Astrocyte (in vitro differentiated cells and primary cell): ENCODE measurements at regions not wholly inside any gene's neighbourhood (a gene's known extent, or its start where the extent isn't known, plus 50 kb on each side); places are given as distances from the start of the nearest gene placed in this dataset.

Experiments used
- DNase-seq: peaks from one replicate; pipeline ENCODE4 v3.0.0-alpha.2; 2010; ENCODE audit warnings: low read depth
- FAIRE-seq: peaks from 2 replicates; lab custom pipeline; 2011; peaks lifted over from hg19 to GRCh38; lab: Jason Lieb, UNC
- H2AFZ ChIP-seq: 2 replicates; pipeline ENCODE4 v1.6.0; 2012; ENCODE audit warnings: low read depth, low read length, inconsistent platforms
- H3K27ac ChIP-seq: 2 replicates; pipeline ENCODE4 v1.5.1; 2011; ENCODE audit warnings: low read depth, low read length, inconsistent platforms
- H3K27me3 ChIP-seq: 2 replicates; pipeline ENCODE4 v1.6.0; 2011; ENCODE audit warnings: low read length, inconsistent platforms; ENCODE audit not compliant: insufficient read depth
- H3K36me3 ChIP-seq: 2 replicates; pipeline ENCODE4 v1.5.1; 2011; ENCODE audit warnings: low read length, inconsistent platforms; ENCODE audit not compliant: insufficient read depth
- H3K4me1 ChIP-seq: 2 replicates; pipeline ENCODE4 v1.5.1; 2011; ENCODE audit warnings: low read length, inconsistent platforms; ENCODE audit not compliant: insufficient read depth
- H3K4me2 ChIP-seq: 2 replicates; pipeline ENCODE4 v1.6.0; 2012; ENCODE audit warnings: low read length, inconsistent platforms
- H3K4me3 ChIP-seq: 2 replicates; pipeline ENCODE4 v1.5.1; 2011; ENCODE audit warnings: low read depth, mild to moderate bottlenecking, low read length, inconsistent platforms; ENCODE audit not compliant: insufficient read depth
- H3K79me2 ChIP-seq: 2 replicates; pipeline ENCODE4 v1.6.0; 2012; ENCODE audit warnings: mild to moderate bottlenecking, low read length, inconsistent platforms; ENCODE audit not compliant: insufficient read depth
- H3K9ac ChIP-seq: 2 replicates; pipeline ENCODE4 v1.6.0; 2012; ENCODE audit warnings: mild to moderate bottlenecking, low read length, inconsistent platforms
- H3K9me3 ChIP-seq: 2 replicates; pipeline ENCODE4 v1.5.1; 2012; ENCODE audit warnings: low read depth, mild to moderate bottlenecking, low read length, inconsistent platforms; ENCODE audit not compliant: insufficient read depth
- H4K20me1 ChIP-seq: 2 replicates; pipeline ENCODE4 v1.6.0; 2012; ENCODE audit warnings: low read length, inconsistent platforms; ENCODE audit not compliant: insufficient read depth
- H3K27ac Mint-ChIP-seq: one replicate; pipeline ENCODE4 v1.8.0; 2021; ENCODE audit warnings: mild to moderate bottlenecking, mixed read lengths; ENCODE audit not compliant: unreplicated experiment
- H3K27me3 Mint-ChIP-seq: one replicate; pipeline ENCODE4 v1.8.0; 2021; ENCODE audit warnings: low read depth, mixed read lengths; ENCODE audit not compliant: unreplicated experiment
- H3K36me3 Mint-ChIP-seq: one replicate; pipeline ENCODE4 v1.8.0; 2021; ENCODE audit warnings: low read depth, mixed read lengths; ENCODE audit not compliant: unreplicated experiment
- H3K4me1 Mint-ChIP-seq: one replicate; pipeline ENCODE4 v1.8.0; 2021; ENCODE audit warnings: low read depth, mixed read lengths; ENCODE audit not compliant: unreplicated experiment
- H3K4me3 Mint-ChIP-seq: one replicate; pipeline ENCODE4 v1.8.0; 2021; ENCODE audit warnings: mild to moderate bottlenecking, moderate library complexity, mixed read lengths; ENCODE audit not compliant: unreplicated experiment
- H3K9me3 Mint-ChIP-seq: one replicate; pipeline ENCODE4 v1.8.0; 2021; ENCODE audit warnings: mild to moderate bottlenecking, mixed read lengths; ENCODE audit not compliant: unreplicated experiment
- EZH2 ChIP-seq: IDR thresholded peaks from 2 replicates; pipeline ENCODE4 v1.6.1; 2012; ENCODE audit warnings: mild to moderate bottlenecking, low read length, inconsistent platforms; ENCODE audit not compliant: insufficient read depth
- TF ChIP-seq, protein P1 (sequence below): IDR thresholded peaks from 2 replicates; pipeline ENCODE4 v1.5.1; 2011; ENCODE audit warnings: low read depth, mild to moderate bottlenecking, inconsistent platforms, low read length, moderate library complexity; ENCODE audit not compliant: insufficient read depth

DNA sequence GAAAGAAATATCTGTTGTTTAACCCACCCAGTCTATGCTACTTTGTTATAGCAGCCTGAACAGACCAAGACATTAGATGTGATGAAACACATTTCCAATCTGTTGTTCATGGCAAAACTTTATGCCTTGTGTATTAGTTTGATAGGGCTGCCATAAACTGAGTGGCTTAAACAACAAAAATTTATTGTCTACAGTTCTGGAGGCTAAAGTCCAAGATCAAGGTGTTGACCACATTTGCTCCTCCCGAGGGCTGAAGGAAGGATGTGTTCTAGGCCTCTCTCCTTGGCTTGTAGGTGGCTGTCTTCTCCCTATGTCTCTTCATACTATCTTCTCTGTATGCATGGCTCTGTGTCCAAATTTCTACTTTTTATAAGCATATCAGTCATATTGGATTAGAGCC, 94.1 kb upstream of the HIVEP3 start:
- no peak overlapping the region for H3K4me3 Mint-ChIP-seq
- no peak overlapping the region for H3K27ac Mint-ChIP-seq
- Histone ChIP-seq H3K79me2 (peaks cover 20% of the 10 kb centered on the region), H3K9ac (no peak overlapping the region), H2AFZ (no peak overlapping the region), H4K20me1 (peaks cover 22% of the 10 kb centered on the region), H3K27me3 (no peaks in the 10 kb centered on the region), H3K4me3 (no peak overlapping the region), H3K9me3 (no peaks in the 10 kb centered on the region), H3K27ac (no peak overlapping the region), H3K4me2 (no peak overlapping the region), H3K4me1 (no peaks in the 10 kb centered on the region), H3K36me3 (no peaks in the 10 kb centered on the region)
- H3K27me3 Mint-ChIP-seq: peaks cover 19% of the 10 kb centered on the region
- H3K4me1 Mint-ChIP-seq: no peaks in the 10 kb centered on the region
- FAIRE-seq: no peak
- DNase-seq: no peak
- TF ChIP-seq EZH2: no peak
- TF ChIP-seq, protein P1, sequence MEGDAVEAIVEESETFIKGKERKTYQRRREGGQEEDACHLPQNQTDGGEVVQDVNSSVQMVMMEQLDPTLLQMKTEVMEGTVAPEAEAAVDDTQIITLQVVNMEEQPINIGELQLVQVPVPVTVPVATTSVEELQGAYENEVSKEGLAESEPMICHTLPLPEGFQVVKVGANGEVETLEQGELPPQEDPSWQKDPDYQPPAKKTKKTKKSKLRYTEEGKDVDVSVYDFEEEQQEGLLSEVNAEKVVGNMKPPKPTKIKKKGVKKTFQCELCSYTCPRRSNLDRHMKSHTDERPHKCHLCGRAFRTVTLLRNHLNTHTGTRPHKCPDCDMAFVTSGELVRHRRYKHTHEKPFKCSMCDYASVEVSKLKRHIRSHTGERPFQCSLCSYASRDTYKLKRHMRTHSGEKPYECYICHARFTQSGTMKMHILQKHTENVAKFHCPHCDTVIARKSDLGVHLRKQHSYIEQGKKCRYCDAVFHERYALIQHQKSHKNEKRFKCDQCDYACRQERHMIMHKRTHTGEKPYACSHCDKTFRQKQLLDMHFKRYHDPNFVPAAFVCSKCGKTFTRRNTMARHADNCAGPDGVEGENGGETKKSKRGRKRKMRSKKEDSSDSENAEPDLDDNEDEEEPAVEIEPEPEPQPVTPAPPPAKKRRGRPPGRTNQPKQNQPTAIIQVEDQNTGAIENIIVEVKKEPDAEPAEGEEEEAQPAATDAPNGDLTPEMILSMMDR: no peak
- peaks cover 9% of the 10 kb centered on the region for H3K9me3 Mint-ChIP-seq
- no peaks in the 10 kb centered on the region for H3K36me3 Mint-ChIP-seq

- peaks cover 17% of the 10 kb centered on the region for H4K20me1 ChIP-seq
- H3K4me3 ChIP-seq: no peak overlapping the region
- peaks cover 19% of the 10 kb centered on the region for H3K27me3 Mint-ChIP-seq
- H3K27ac ChIP-seq: no peak overlapping the region
- H3K9ac ChIP-seq: no peak overlapping the region
- no peak overlapping the region for H3K27ac Mint-ChIP-seq
- DNase-seq: no peak
- no peaks in the 10 kb centered on the region for H3K4me1 ChIP-seq
- H3K27me3 ChIP-seq: no peaks in the 10 kb centered on the region
- no peaks in the 10 kb centered on the region for H3K4me1 Mint-ChIP-seq
- peaks cover 15% of the 10 kb centered on the region for H3K79me2 ChIP-seq
- no peak overlapping the region for H2AFZ ChIP-seq
- H3K4me3 Mint-ChIP-seq: no peak overlapping the region
- H3K9me3 ChIP-seq: no peaks in the 10 kb centered on the region
- TF ChIP-seq EZH2: no peak
- TF ChIP-seq, protein P1: no peak
- H3K9me3 Mint-ChIP-seq: peaks cover 9% of the 10 kb centered on the region
- no peak overlapping the region for H3K4me2 ChIP-seq
- no peaks in the 10 kb centered on the region for H3K36me3 Mint-ChIP-seq
- H3K36me3 ChIP-seq: no peaks in the 10 kb centered on the region
- FAIRE-seq: no peak
These were observed 91.7 kb upstream of the HIVEP3 start for GRCh38 chr1:42010381-42010780.

GRCh38 chr1:42008264-42008663, 89.5 kb upstream of the HIVEP3 start:
- Mint-ChIP-seq H3K36me3 (no peaks in the 10 kb centered on the region), H3K4me3 (no peak overlapping the region), H3K9me3 (no peaks in the 10 kb centered on the region), H3K4me1 (no peaks in the 10 kb centered on the region), H3K27me3 (peaks cover 21% of the 10 kb centered on the region), H3K27ac (no peak overlapping the region)
- H3K4me2 ChIP-seq: no peak overlapping the region
- H3K27ac ChIP-seq: no peak overlapping the region
- H3K9me3 ChIP-seq: no peaks in the 10 kb centered on the region
- H3K9ac ChIP-seq: no peak overlapping the region
- H3K4me1 ChIP-seq: no peaks in the 10 kb centered on the region
- H3K79me2 ChIP-seq: peaks cover 8% of the 10 kb centered on the region
- no peak overlapping the region for H3K4me3 ChIP-seq
- FAIRE-seq (no peak), DNase-seq (no peak)
- peaks cover 16% of the 10 kb centered on the region for H4K20me1 ChIP-seq
- TF ChIP-seq, protein P1: no peak
- no peak for TF ChIP-seq EZH2
- H2AFZ ChIP-seq: no peak overlapping the region
- H3K36me3 ChIP-seq: no peaks in the 10 kb centered on the region
- no peaks in the 10 kb centered on the region for H3K27me3 ChIP-seq
